SK-N-SH treated with all-trans-retinoic acid at 6 μM for 48 hours (cell line): ENCODE measurements at regions not wholly inside any gene's neighbourhood (a gene's known extent, or its start where the extent isn't known, plus 50 kb on each side); places are given as distances from the start of the nearest gene placed in this dataset.

Experiments used
- ATAC-seq: fragments of 200-7000 bp; cut with Tn5 transposase; 3 replicates; pipeline ENCODE4 v1.9.1; 2020; ENCODE audit warnings: mild to moderate bottlenecking, moderate library complexity
- ARNTL ChIP-seq: fragments of 450-650 bp; formaldehyde crosslinking; IDR thresholded peaks from 2 replicates; pipeline ENCODE4 v1.5.0; 2020; ENCODE audit warnings: low read depth, mild to moderate bottlenecking, moderate library complexity, borderline replicate concordance
- BACH2 ChIP-seq: fragments of 250-450 bp; sonication (Bioruptor Pico); IDR thresholded peaks from 2 replicates; pipeline ENCODE4 v1.9.0; 2021; ENCODE audit warnings: mild to moderate bottlenecking, borderline replicate concordance
- CSDC2 ChIP-seq: fragments of 250-450 bp; sonication (Bioruptor Pico); IDR thresholded peaks from 2 replicates; pipeline ENCODE4 v1.5.0; 2020; ENCODE audit warnings: mild to moderate bottlenecking, moderate library complexity
- GLIS3 ChIP-seq: fragments of 250-450 bp; sonication (Bioruptor Pico); IDR thresholded peaks from 2 replicates; pipeline ENCODE4 v1.5.0; 2020; ENCODE audit warnings: mild to moderate bottlenecking, moderate library complexity
- ISL1 ChIP-seq: fragments of 250-450 bp; sonication (Bioruptor Pico); IDR thresholded peaks from 2 replicates; pipeline ENCODE4 v2.1.2; 2022; ENCODE audit warnings: mild to moderate bottlenecking, moderate library complexity
- OSR1 ChIP-seq: fragments of 250-450 bp; sonication (Bioruptor Pico); IDR thresholded peaks from 2 replicates; pipeline ENCODE4 v1.8.0; 2022; ENCODE audit warnings: moderate library complexity, mild to moderate bottlenecking, inconsistent platforms
- PPARA ChIP-seq: fragments of 250-450 bp; sonication (Bioruptor Pico); IDR thresholded peaks from 2 replicates; pipeline ENCODE4 v1.5.0; 2020; ENCODE audit warnings: mild to moderate bottlenecking, borderline replicate concordance
- RARB ChIP-seq: fragments of 250-450 bp; sonication (Bioruptor Pico); IDR thresholded peaks from 2 replicates; pipeline ENCODE4 v1.8.0; 2021; ENCODE audit warnings: mild to moderate bottlenecking, moderate library complexity
- SNAI2 ChIP-seq: fragments of 250-450 bp; sonication (Bioruptor Pico); IDR thresholded peaks from 2 replicates; pipeline ENCODE4 v1.5.0; 2020; ENCODE audit warnings: mild to moderate bottlenecking, moderate library complexity
- TCF4 ChIP-seq: fragments of 250-450 bp; sonication (Bioruptor Pico); IDR thresholded peaks from 2 replicates; pipeline ENCODE4 v1.8.0; 2021; ENCODE audit warnings: mild to moderate bottlenecking, moderate library complexity, borderline replicate concordance
- TOX ChIP-seq: fragments of 250-450 bp; sonication (Bioruptor Pico); IDR thresholded peaks from 2 replicates; pipeline ENCODE4 v1.8.0; 2021; ENCODE audit warnings: mild to moderate bottlenecking, moderate library complexity, borderline replicate concordance
- ZC3H10 ChIP-seq: fragments of 250-450 bp; sonication (Bioruptor Pico); IDR thresholded peaks from 2 replicates; pipeline ENCODE4 v1.5.1; 2021; ENCODE audit warnings: mild to moderate bottlenecking, moderate library complexity
- ZFP3 ChIP-seq: fragments of 250-450 bp; sonication (Bioruptor Pico); IDR thresholded peaks from 2 replicates; pipeline ENCODE4 v1.5.0; 2020; ENCODE audit warnings: mild to moderate bottlenecking, moderate library complexity
- ZFP30 ChIP-seq: fragments of 450-650 bp; formaldehyde crosslinking; IDR thresholded peaks from 2 replicates; pipeline ENCODE4 v1.5.0; 2022; ENCODE audit warnings: mild to moderate bottlenecking, moderate library complexity
- ZNF565 ChIP-seq: fragments of 450-650 bp; formaldehyde crosslinking; conservative IDR thresholded peaks from 2 replicates; pipeline ENCODE4 v1.5.0; 2020; ENCODE audit warnings: low read depth, mild to moderate bottlenecking, moderate library complexity
- ZNF70 ChIP-seq: fragments of 450-650 bp; formaldehyde crosslinking; IDR thresholded peaks from 2 replicates; pipeline ENCODE4 v1.5.0; 2020; ENCODE audit warnings: mild to moderate bottlenecking, moderate library complexity
- ZNF8 ChIP-seq: fragments of 450-650 bp; formaldehyde crosslinking; IDR thresholded peaks from 2 replicates; pipeline ENCODE4 v1.5.0; 2020; ENCODE audit warnings: mild to moderate bottlenecking, moderate library complexity
- TF ChIP-seq, protein P1 (sequence below): fragments of 250-450 bp; sonication (Bioruptor Pico); IDR thresholded peaks from 2 replicates; pipeline ENCODE4 v1.5.1; 2020; ENCODE audit warnings: low read depth, mild to moderate bottlenecking, moderate library complexity
- TF ChIP-seq, protein P2 (sequence below): fragments of 250-450 bp; sonication (Bioruptor Pico); IDR thresholded peaks from 2 replicates; pipeline ENCODE4 v1.5.1; 2021; ENCODE audit warnings: mild to moderate bottlenecking, moderate library complexity
- TF ChIP-seq, protein P3 (sequence below): fragments of 250-450 bp; sonication (Bioruptor Pico); IDR thresholded peaks from 2 replicates; pipeline ENCODE4 v1.5.0; 2020; ENCODE audit warnings: mild to moderate bottlenecking, moderate library complexity
- TF ChIP-seq, protein P4 (sequence below): fragments of 250-450 bp; sonication (Bioruptor Pico); IDR thresholded peaks from 2 replicates; pipeline ENCODE4 v1.8.0; 2021; ENCODE audit warnings: low read depth, mild to moderate bottlenecking, moderate library complexity, borderline replicate concordance

DNA sequence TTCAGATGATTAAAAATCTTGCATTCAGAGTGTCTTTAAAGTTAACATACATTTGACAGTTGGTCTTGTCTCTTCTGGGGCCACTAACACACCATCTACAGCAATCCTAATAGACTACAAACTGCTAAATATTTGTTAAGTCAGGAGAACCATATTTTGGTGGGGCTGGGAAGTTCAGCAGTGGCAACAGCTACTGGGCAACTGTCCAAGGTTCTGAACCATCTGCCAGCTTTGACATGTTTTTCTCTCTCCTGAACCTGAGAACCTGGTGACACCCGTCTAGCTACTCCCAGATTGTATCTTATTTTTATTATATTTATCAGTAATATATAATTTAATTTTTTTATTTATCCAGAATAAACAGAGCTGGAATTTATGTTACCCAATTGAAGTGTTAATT, 199.0 kb upstream of the DPYD start (continued):
- TF ChIP-seq, protein P1, sequence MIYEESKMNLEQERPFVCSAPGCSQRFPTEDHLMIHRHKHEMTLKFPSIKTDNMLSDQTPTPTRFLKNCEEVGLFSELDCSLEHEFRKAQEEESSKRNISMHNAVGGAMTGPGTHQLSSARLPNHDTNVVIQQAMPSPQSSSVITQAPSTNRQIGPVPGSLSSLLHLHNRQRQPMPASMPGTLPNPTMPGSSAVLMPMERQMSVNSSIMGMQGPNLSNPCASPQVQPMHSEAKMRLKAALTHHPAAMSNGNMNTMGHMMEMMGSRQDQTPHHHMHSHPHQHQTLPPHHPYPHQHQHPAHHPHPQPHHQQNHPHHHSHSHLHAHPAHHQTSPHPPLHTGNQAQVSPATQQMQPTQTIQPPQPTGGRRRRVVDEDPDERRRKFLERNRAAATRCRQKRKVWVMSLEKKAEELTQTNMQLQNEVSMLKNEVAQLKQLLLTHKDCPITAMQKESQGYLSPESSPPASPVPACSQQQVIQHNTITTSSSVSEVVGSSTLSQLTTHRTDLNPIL (CRISPR knock-in tag): no peak
- TF ChIP-seq CSDC2 (CRISPR knock-in tag) (no peak), SNAI2 (CRISPR knock-in tag) (no peak)

DNA sequence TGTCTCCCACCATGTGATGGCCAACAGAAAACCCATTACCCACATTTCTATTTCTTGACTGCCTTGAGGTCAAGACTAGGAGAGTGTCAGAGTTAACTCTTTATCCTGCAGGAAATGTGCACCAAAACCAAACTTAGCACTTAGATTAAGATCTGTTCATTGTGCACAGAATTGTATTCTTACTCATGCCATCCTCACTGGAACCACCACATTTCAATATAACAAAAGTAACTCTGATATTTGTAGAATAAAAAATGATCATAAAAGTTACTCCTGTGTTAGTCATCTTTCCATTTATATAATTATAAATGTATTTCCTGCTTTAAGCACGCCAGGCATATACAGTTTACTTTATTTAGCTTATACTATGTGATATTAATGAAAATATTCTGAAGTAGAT, 193.0 kb upstream of the DPYD start:
- TF ChIP-seq ZNF70 (CRISPR knock-in tag) (no peak), PPARA (no peak), ZFP30 (no peak), ZFP3 (CRISPR knock-in tag) (no peak), ARNTL (no peak), ZNF8 (CRISPR knock-in tag) (no peak), GLIS3 (no peak), RARB (no peak), ISL1 (CRISPR knock-in tag) (no peak), ZC3H10 (CRISPR knock-in tag) (no peak), BACH2 (CRISPR knock-in tag) (no peak), CSDC2 (CRISPR knock-in tag) (no peak)
- TF ChIP-seq, protein P1 (CRISPR knock-in tag): no peak
- TF ChIP-seq, protein P2, sequence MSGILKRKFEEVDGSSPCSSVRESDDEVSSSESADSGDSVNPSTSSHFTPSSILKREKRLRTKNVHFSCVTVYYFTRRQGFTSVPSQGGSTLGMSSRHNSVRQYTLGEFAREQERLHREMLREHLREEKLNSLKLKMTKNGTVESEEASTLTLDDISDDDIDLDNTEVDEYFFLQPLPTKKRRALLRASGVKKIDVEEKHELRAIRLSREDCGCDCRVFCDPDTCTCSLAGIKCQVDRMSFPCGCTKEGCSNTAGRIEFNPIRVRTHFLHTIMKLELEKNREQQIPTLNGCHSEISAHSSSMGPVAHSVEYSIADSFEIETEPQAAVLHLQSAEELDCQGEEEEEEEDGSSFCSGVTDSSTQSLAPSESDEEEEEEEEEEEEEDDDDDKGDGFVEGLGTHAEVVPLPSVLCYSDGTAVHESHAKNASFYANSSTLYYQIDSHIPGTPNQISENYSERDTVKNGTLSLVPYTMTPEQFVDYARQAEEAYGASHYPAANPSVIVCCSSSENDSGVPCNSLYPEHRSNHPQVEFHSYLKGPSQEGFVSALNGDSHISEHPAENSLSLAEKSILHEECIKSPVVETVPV (CRISPR knock-in tag): no peak
- TF ChIP-seq, all 23 proteins: peak for 0
- no peak for ATAC-seq

DNA sequence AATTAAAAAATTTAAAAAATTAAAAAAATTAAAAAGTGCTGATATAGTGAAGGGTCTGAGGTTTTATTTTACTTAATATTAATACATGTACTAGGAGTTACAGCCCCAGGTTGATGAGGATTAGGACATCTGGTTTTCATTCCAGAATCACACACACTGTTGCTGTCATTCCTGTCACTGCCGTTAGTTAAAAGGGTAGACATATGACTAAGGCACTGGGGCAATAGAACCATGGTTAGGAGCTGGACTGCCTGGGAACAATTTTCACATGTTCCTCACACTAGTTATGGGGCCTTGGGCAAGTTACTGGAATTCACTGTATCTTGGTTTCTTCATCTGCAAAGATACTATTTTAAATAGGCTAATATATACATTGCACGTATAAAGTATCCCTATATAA, 191.8 kb upstream of the DPYD start:
- no peak for ATAC-seq
- TF ChIP-seq GLIS3 (no peak), ISL1 (CRISPR knock-in tag) (no peak), CSDC2 (CRISPR knock-in tag) (no peak), TOX (CRISPR knock-in tag) (no peak), BACH2 (CRISPR knock-in tag) (no peak), ZC3H10 (CRISPR knock-in tag) (no peak), ZNF565 (CRISPR knock-in tag) (no peak), ZFP3 (CRISPR knock-in tag) (no peak), ZNF8 (CRISPR knock-in tag) (no peak), OSR1 (CRISPR knock-in tag) (no peak), PPARA (no peak), ARNTL (no peak), ZNF70 (CRISPR knock-in tag) (no peak), ZFP30 (no peak)
- TF ChIP-seq, protein P1 (CRISPR knock-in tag): no peak
- TF ChIP-seq, protein P3, sequence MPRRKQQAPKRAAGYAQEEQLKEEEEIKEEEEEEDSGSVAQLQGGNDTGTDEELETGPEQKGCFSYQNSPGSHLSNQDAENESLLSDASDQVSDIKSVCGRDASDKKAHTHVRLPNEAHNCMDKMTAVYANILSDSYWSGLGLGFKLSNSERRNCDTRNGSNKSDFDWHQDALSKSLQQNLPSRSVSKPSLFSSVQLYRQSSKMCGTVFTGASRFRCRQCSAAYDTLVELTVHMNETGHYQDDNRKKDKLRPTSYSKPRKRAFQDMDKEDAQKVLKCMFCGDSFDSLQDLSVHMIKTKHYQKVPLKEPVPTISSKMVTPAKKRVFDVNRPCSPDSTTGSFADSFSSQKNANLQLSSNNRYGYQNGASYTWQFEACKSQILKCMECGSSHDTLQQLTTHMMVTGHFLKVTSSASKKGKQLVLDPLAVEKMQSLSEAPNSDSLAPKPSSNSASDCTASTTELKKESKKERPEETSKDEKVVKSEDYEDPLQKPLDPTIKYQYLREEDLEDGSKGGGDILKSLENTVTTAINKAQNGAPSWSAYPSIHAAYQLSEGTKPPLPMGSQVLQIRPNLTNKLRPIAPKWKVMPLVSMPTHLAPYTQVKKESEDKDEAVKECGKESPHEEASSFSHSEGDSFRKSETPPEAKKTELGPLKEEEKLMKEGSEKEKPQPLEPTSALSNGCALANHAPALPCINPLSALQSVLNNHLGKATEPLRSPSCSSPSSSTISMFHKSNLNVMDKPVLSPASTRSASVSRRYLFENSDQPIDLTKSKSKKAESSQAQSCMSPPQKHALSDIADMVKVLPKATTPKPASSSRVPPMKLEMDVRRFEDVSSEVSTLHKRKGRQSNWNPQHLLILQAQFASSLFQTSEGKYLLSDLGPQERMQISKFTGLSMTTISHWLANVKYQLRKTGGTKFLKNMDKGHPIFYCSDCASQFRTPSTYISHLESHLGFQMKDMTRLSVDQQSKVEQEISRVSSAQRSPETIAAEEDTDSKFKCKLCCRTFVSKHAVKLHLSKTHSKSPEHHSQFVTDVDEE (CRISPR knock-in tag): no peak

DNA sequence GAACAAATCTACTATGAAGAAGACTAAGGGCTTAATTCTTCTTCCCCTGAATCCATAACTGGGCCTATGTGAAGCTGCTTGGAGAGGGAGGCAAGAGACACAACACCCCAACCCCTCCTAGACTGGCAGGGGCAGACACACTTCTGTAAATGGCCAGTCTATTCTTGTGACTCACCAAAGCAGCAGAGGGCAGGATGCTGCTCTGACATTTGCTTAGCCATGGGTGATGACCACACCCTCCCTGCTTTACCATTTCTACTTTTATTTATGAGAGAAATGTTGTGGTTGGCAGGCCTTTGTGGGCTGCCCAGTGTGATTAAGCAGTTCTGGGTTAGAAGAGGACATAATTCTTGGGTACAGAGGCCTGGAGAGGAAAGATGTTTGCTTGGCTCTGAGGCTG, 189.8 kb upstream of the DPYD start:
- ATAC-seq: peak; percentile 63
- TF ChIP-seq GLIS3 (no peak), ZFP3 (CRISPR knock-in tag) (no peak), TCF4 (CRISPR knock-in tag) (no peak)
- TF ChIP-seq, protein P2 (CRISPR knock-in tag): no peak
- TF ChIP-seq, protein P4, sequence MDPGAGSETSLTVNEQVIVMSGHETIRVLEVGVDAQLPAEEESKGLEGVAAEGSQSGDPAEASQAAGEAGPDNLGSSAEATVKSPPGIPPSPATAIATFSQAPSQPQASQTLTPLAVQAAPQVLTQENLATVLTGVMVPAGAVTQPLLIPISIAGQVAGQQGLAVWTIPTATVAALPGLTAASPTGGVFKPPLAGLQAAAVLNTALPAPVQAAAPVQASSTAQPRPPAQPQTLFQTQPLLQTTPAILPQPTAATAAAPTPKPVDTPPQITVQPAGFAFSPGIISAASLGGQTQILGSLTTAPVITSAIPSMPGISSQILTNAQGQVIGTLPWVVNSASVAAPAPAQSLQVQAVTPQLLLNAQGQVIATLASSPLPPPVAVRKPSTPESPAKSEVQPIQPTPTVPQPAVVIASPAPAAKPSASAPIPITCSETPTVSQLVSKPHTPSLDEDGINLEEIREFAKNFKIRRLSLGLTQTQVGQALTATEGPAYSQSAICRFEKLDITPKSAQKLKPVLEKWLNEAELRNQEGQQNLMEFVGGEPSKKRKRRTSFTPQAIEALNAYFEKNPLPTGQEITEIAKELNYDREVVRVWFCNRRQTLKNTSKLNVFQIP (CRISPR knock-in tag): no peak
- TF ChIP-seq, protein P3 (CRISPR knock-in tag): no peak
